ENCODE measurements at regions not wholly inside any gene's neighbourhood (a gene's known extent, or its start where the extent isn't known, plus 50 kb on each side); places are given as distances from the start of the nearest gene placed in this dataset.

GRCh38 chrX:104318330-104319009 lies 63.7 kb upstream of the ESX1 start:
- no peak for FAIRE-seq
- no peak overlapping the region for H3K4me2 ChIP-seq (ENCODE audit: insufficient read depth, low read length)
- no peak for TF ChIP-seq BCOR (IDR thresholded peaks at IDR 0.05)
- no peak for TF ChIP-seq MGA (IDR thresholded peaks at IDR 0.05)
- no peak for TF ChIP-seq SETDB1 (IDR thresholded peaks at IDR 0.05; ENCODE audit: low read length)
- no peak for TF ChIP-seq JUND (IDR thresholded peaks at IDR 0.05; ENCODE audit: borderline replicate concordance, low read depth, low read length)
- TF ChIP-seq JUND (tag; IDR thresholded peaks at IDR 0.05; ENCODE audit: borderline replicate concordance, low read depth, low read length) = no peak
- TF ChIP-seq DPF2 (IDR thresholded peaks at IDR 0.05) = no peak
- TF ChIP-seq ZBTB34 (CRISPR knock-in tag; IDR thresholded peaks at IDR 0.05) = no peak
- no peak for TF ChIP-seq NR2C1 (IDR thresholded peaks at IDR 0.05)
- no peak for TF ChIP-seq NR2C1 (tag; IDR thresholded peaks at IDR 0.05)
- no peak for TF ChIP-seq ZNF384 (IDR thresholded peaks at IDR 0.05; ENCODE audit: low read depth, low read length)
- no peak for TF ChIP-seq KDM2B (CRISPR knock-in tag; IDR thresholded peaks at IDR 0.05)
- no peak for TF ChIP-seq RCOR1 (IDR thresholded peaks at IDR 0.05; ENCODE audit: borderline replicate concordance in 1 of 2, low read depth in 2 of 2, low read length in 2 of 2)

More at GRCh38 chrX:104318330-104319009, 63.7 kb upstream of the ESX1 start:
- H4K20me1 ChIP-seq (replicated peaks; ENCODE audit: control insufficient read depth, insufficient read depth, low read length) = no peaks in the 10 kb centered on the region
- intact Hi-C loops (cut with micrococcal nuclease) (no loop called here), in situ Hi-C loops (cut with MboI) (no loop called here)
- H3K27me3 ChIP-seq (ENCODE audit: control insufficient read depth in 2 of 2, insufficient read depth in 2 of 2, low read length in 2 of 2) = no peaks in the 10 kb centered on the region
- no peak overlapping the region for H3K9ac ChIP-seq (ENCODE audit: insufficient read depth in 1 of 2, low read depth in 2 of 2, low read length in 2 of 2)
- ChIA-PET POLR2A (no interaction called here), CTCF (ENCODE audit: low intra/inter-chr PET ratio) (no interaction called here)
- H2AFZ ChIP-seq (ENCODE audit: low read depth, low read length) = no peak overlapping the region
- 2% methylated on average over 4 of the region's 4 CpGs for whole genome bisulfite sequencing (ENCODE audit: insufficient coverage, low coverage, missing lambda C conversion rate)
- H3K27ac ChIP-seq (ENCODE audit: extremely low read depth, low read depth, low read length) = no peak overlapping the region
- H3K4me3 ChIP-seq = no peak overlapping the region
- no peaks in the 10 kb centered on the region for H3K36me3 ChIP-seq (ENCODE audit: control insufficient read depth, insufficient read depth, low read length)
- H3K79me2 ChIP-seq (ENCODE audit: control insufficient read depth, insufficient read depth, low read length) = no peaks in the 10 kb centered on the region
- BruUV-seq (replicated peaks) = no TSS peak
- no peak for DNase-seq (ENCODE audit: extremely low read depth in 1 of 4, low spot score in 3 of 4)
- no peaks in the 10 kb centered on the region for H3K9me1 ChIP-seq (ENCODE audit: control insufficient read depth, insufficient read depth, low read length)
- no peak for ATAC-seq
- no peaks in the 10 kb centered on the region for H3K4me1 ChIP-seq (replicated peaks in 1 of 2; ENCODE audit: control insufficient read depth in 2 of 2, insufficient read depth in 2 of 2, low read length in 2 of 2)
- no peaks in the 10 kb centered on the region for H3K9me3 ChIP-seq (replicated peaks; ENCODE audit: control insufficient read depth, insufficient read depth, low read depth, low read length)

Measured in K562 (cell line).